GM13977 (cell line): ENCODE measurements at regions not wholly inside any gene's neighbourhood (a gene's known extent, or its start where the extent isn't known, plus 50 kb on each side); places are given as distances from the start of the nearest gene placed in this dataset.

Experiments
- DNase-seq: peaks from one replicate; pipeline ENCODE4 v3.0.0; 2012; ENCODE audit warnings: low spot score
- CTCF ChIP-seq: IDR thresholded peaks from 2 replicates; pipeline ENCODE4 v1.5.1; 2012; ENCODE audit warnings: mild to moderate bottlenecking, control low read depth; ENCODE audit not compliant: insufficient read depth; ENCODE audit errors: extremely low read depth, missing control alignments
- in situ Hi-C: fragments of 300-500 bp; cut with MboI; formaldehyde crosslinking; loops from one replicate; pipeline ENCODE4 v1.12.0; 2022; ENCODE audit warnings: low sequenced_read_pairs, low pct_unique_long_range_greater_than_20kb, mixed read lengths, inconsistent platforms; ENCODE audit not compliant: unreplicated experiment

DNA sequence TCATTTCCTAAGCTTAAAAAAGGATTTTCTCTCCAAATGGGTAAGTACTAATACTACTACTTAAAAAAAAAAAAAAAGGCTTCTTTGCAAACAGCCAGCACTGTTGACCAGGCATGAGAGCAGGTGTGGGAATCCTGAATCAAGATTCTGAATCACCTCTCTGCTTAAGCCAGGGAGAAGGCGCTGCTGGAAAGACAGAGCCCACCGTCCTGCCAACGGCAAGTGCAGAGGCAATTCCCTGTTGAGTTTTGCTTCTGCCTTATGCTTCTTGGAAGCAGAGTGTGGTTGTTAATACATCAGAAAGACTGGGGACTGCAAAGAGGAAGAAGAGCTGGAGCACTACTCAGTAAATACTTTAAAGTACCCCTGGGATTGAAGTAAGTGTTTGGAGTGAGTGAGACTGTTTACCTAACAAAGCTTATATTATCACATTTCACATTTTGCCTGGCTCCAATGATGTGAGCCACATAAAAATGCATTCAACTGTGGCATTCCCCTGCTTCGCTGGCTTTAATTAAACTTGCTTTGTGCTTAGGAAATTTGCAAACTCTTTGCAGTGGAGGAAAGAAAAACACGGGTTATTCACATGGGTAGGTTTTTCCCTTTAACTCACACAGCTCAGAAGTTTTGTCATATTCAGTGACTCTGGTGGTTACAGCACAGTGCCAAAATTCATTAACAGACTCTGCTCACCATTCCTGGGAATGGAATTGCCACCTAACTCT, 86.0 kb upstream of the KIF2B start:
- no peak for TF ChIP-seq CTCF
- in situ Hi-C loops = no loop called here
- no peak for DNase-seq

GRCh38 chr17:53724726-53725125, 98.0 kb upstream of the KIF2B start:
- TF ChIP-seq CTCF = no peak
- no peak for DNase-seq
- in situ Hi-C loops = no loop called here

DNA sequence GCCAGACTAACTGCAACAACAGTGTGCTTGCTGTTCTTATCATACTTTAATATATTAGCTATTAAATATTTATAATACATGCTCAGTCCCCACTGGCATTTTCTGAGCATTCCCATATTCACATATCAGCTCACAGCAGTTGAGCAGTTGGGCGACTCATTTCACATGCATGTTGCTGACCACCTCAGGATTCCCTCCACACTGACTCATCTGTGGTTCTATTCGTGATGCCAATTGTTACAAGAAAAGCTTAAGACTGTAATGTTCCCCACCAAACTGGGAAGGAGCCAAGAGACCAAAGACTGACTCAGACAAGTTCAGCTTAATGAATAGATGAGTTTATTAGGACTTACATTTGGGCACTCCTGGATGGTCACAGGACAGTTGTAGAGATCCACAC, 100.3 kb upstream of the KIF2B start:
- TF ChIP-seq CTCF = no peak
- no peak for DNase-seq
- in situ Hi-C loops = no loop called here

GRCh38 chr17:53721101-53721500, 101.6 kb upstream of the KIF2B start:
- TF ChIP-seq CTCF = no peak
- in situ Hi-C loops = no loop called here
- no peak for DNase-seq

DNA sequence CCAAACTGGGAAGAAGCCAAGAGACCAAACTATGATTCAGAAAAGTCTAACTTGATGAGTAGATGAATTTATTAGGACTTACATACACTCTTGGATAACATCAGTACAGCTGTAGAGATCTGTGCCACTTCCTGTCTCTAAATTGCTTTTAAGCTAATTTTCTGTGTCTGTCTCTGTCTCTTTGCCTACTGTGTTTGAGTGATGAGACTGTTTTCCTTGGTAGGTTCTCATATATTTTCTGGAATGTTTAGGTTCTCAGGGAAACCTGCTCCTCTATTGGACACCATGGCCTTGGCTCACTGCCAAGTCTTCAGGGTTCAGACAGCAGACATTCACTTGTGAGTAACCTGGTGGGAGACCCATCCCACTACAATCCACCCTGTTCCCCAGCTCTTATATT, 103.5 kb upstream of the KIF2B start:
- in situ Hi-C loops = no loop called here
- DNase-seq = no peak
- TF ChIP-seq CTCF = no peak

GRCh38 chr17:53707566-53707965, 115.2 kb upstream of the KIF2B start:
- no peak for DNase-seq
- no peak for TF ChIP-seq CTCF
- in situ Hi-C loops = no loop called here
